DMS153 treated with DMSO at 0.1 percent for 48 hours (cell line): ENCODE measurements at regions not wholly inside any gene's neighbourhood (a gene's known extent, or its start where the extent isn't known, plus 50 kb on each side); places are given as distances from the start of the nearest gene placed in this dataset.

Experiments used
- DNase-seq: peaks from one replicate; lab custom pipeline; 2025; ENCODE audit not compliant: unreplicated experiment; lab: John Stamatoyannopoulos, UW

DNA sequence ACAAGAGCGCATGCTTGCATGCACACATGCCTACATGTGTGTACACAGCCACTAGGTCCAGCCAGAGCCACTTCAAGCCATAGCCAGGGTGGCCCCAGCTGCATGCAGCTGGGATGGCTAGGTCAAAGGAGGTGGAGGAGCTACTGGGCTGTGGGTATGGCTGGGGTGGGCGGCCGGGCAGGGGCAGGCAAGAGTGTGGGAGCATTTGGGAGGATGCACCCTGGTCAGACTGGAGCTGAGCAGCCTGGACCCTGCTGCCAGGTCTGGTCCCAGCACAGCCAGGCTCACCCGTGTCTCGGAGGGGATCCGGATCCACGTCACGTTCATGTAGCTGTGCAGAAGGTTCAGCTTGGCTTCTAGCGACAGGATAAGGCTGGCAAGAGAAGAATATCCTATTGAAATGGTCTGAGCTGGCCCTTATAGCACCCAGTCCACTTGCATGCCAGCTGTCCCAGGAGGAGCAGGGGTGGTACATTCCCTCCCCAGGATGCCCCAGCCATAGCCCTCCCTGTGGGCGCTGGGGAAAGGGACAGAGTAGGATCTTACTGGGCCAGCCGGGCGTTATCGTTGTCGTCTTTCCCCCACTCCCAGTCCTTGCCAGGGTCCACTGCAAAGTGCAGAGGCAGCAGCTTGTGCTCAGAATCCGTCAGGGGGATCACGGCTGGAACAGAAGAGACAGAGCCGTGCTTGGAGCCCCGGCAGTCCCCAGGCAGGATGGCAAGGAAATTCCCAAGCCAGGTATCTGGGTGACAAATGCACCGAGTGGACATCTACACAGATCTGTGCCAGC, 160.5 kb downstream of the KLF13 start:
- DNase-seq = no peak

DNA sequence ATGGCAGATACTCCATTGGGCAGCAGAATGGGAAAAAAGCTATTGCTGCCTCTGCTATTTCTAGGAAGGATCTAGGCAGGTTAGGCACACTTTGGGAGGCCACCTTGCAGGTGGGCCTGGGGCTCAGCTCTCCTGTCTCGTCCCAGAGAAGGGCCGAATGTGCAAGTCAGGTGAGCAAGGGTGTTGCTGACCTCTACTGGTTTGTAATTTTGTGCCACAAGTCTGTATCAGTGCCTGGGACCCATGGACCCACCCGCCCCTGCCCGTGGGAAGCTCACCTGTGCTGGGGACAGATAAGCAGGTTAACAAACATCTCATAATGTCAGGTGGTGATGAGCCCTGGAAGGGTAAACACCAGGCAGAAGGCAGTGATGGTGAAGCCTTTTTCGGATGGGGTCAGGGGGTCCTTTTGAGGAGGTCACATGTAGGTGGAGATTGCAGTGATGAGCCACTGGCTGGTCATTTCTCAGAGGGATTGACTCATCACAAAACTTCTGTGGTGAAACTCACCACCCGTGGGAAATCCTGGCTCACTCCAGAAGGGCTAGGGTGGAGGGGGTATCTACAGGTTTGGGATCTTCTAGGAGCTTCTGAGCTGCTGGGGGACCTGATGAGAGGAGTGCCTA, 161.3 kb downstream of the KLF13 start:
- no peak for DNase-seq

DNA sequence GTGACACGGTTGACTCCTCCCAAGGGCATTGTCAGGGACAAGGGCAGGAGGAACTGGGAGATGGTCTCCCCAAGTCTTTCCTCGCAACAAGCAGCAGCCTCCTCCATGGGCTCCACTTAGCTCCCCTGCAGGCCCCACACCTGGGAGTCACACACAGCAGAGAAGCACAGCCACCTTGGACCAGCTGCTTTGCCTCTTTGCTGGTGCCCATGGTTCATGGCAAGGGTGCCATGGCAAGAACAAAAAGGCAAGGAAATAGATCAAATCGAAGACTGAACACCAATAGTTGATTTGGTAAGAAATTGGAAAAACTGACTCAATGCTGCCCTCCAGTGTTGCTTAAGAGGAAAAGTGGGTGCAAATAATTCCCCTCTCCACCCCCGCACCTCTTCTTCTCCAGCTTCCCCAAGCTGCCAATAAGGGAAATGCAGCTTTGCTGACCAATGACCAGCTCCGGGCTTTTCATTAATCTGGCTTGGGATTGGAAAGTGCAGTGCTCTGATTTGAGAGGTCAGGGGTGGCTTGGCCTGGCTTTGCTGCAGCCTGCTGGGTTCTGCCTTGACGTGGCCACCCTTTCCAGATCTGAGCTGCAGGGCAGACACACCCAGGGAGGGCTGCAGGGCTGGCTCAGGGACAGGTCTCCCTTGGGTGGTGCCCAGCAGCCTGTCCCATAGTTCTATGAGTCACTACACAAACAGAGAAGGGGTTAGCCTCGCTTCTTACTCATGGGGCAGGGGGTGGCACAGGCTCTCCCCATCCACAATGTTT, 162.0 kb downstream of the KLF13 start:
- peak; percentile 3 for DNase-seq

DNA sequence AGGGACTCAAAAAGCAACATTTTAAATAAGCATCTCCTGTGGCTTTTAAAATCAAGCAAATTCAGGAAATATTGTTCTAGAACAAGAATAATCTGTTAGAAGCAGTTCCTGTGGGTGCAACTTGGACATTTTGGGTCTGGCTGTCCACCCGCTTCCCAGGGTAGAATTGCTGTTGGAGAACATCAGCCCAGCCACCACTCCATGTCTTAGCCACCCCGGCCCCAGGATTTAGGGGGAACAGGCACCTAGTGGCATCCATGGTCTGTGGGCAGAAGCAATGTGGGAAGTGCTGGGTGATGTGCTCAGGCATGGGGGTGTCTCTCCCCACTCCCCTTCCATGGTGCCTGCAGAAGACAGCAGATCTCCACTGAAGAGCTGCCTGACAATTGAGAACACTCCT, 162.6 kb downstream of the KLF13 start:
- DNase-seq = no peak

DNA sequence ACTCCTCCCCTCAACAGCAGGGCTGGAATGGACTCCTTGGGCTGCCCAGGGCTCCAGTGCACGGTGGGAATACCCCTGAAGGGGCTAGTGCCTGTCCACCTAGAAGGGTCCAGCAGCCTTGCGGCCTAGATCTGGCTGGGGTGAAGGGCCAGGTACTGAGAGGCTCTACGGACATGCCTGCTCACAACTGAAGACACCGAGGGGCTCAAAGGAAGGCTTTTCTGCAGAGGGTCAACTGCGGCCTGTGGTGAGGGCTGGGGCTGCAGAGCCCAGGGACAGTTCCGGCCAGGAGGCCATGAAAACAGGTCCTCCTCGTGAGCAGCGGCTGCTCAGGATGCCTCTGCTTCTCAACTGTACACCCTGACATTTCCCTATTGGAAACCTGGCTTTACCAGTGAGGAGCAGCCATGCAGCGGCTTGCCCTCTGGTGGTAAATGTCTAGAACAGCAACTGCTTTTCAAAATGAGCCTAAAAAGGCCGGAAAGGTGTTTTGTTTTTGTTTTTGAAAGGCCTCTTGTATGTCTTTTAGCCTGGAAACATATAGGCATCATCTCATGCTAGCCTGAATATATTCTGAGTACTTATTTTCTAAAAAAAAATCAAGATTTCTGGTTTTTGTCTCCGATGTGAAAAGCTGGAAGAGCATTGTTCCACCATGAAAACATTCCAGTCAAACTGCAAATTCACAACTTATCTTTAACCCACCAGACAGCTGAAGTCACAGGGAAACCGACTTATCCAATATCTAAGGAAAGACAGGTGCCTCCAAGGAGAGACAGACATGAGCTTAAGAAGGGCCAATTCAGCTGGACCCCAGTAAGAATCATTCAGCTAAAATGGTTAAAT, 163.4 kb downstream of the KLF13 start:
- DNase-seq = no peak

DNA sequence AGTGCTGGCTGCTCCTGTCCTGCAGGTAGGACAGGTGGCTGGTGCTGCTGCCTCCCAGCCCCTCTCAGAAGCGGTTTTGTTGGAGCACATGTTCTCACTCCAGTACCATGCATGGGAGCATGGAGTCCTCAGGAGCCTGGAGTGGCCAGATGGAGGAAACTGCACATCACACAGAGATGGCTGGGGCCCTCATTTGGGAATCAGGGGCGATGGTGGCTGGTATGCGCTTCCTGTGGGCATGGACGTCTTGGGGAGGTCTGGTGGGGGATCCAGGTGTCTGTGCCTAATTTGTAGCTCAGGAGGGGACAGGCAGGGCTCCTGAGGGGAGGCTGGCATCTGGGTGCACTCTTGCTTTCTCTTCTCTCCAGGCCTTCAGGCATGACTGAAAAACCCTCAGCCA, 168.2 kb downstream of the KLF13 start:
- no peak for DNase-seq

DNA sequence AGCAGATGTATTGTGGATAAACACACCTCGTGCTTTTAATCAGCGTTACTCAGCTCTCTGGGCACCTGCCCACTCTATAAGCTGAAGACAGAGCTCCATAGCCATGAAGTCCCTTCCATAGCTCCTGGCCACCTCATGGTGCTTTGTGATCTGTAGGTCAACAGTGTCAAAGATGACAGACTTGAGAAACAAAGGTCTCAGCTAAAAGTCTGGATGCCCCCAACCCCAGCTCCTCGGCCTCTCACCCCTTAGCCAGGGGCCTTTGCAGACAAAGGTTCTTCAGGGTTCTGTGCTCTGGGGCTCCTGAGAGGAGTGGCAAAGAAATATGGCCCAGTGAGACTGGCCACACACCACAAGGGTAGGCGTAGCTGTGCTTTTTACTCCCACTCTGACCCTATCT, 168.6 kb downstream of the KLF13 start:
- no peak for DNase-seq

DNA sequence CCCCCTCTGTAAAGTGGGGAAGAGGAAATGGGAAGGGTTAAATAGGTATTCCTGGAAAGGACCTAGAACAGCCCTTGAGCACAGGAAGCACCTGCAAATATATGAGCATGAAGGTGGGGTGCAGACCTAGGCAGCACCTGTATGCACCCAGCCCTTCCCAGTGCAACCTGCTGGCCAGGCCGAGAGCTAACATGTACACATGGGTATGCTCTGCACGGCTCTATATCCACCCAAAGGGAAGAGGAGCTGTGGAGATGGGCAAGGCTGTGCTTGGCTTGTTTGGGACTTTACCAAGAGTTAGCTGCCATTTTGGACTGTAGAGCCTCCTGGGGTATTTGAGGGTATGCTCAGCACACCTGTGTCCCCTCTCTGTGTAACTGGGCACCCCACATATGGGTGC, 171.2 kb downstream of the KLF13 start:
- no peak for DNase-seq

DNA sequence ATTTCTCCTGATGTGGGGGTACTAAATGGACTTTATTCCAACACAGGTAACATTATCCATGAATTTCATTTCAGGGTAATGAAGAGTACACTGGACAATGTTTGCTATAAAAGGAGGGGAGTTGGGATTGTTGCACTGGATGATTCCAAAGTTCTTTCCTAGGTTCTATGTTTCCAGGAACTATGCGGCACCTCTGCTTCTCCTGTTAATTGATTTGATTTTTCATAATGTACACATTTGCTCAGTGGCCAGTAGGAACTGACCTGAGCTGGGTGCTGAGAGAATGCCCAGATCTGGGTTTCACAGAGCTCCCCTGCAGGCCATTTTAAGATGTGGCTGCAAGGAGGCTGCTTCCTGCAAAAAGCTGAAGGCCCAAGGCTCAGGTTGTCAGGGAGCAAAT, 171.7 kb downstream of the KLF13 start:
- DNase-seq = no peak

DNA sequence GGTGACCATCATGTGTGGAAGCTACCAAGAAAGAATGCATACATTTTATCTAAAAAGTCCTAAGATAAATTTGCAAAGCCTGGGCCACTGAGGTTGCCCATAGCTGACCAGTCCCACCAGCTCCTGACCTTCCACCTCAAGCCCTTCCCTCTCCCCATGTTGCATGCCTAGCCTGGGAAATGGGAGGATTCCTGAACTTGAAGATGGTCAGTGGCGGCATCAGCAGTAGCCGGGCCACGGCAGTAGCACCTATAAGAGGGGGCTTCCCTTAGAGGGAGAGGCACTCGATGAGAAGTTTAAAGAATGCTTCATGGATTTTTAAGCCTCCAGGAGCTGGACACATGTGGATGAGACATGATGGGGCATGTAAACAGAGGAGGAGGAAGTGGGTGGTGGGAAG, 172.1 kb downstream of the KLF13 start:
- no peak for DNase-seq

DNA sequence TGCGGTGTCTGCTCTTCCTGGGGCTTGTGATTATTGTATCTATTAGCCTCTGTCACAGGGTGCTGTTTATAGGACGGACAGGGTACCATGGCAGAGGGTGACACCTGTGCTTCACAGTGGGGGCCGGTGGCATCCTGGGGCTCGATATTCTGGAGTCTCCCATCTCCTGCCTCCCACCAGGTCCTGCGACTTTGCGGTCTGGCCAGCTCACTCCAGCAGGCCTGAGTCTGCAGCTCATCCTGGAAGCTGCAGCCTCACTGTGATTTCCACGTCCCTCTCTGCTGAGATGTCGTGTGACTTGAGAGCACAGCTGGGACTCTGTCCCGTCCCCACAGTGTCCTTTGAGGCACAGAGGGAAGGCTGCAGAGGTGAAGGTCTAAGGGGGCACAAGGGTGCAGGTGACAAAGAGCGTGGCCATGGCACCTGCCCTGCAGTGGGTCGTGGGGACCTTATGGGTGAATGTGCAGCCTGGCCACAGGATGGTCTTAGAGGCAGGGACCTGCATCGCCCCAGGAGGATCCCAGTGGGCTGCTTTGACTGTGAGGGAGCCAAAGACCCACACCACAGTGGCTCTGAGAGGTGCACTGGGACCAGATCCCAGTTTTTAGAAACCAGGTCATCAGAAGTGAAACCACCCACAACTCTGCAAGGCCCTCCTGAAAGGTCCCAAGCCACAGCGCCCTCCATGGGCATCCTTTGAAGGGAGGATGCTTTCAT, 172.8 kb downstream of the KLF13 start:
- no peak for DNase-seq

DNA sequence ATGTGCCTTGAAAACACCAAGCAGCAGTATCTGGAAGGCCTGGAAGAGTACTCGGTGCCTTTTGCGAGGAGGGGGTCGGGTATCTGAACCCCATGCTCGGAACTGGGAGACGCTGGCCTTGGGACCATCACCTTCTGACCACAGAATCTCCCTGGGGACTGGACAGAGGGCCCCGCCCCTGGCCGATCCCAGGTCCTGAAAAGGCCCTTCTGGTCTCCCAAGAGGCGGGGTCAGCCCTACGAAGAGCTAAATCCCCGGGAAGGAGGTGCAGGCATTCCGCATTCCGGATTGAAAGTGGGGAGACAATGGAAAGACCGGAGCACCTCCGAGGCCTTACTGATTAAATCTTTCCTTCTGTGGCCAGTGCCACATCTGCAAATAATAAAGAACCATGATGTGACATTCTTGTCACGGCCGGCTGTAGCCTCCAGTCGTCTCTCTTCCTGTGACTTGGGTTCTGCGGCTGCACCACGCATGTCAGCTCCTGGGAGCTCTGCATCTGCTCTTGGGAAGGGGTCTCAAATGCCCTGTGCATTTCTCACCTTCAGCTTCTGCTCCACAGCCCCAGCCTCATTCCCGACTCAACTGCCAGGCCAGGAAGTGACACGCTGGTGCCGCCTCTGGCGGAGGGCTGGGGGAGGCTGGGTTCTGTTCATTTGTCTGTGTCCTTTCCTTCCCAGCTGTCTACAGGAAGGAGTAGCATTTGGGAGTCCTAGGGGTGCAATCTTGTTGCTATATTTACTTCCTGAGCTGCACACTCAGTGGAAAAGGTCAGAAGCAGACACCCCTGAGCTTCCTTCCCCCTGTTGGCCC, 173.5 kb downstream of the KLF13 start:
- DNase-seq = no peak

DNA sequence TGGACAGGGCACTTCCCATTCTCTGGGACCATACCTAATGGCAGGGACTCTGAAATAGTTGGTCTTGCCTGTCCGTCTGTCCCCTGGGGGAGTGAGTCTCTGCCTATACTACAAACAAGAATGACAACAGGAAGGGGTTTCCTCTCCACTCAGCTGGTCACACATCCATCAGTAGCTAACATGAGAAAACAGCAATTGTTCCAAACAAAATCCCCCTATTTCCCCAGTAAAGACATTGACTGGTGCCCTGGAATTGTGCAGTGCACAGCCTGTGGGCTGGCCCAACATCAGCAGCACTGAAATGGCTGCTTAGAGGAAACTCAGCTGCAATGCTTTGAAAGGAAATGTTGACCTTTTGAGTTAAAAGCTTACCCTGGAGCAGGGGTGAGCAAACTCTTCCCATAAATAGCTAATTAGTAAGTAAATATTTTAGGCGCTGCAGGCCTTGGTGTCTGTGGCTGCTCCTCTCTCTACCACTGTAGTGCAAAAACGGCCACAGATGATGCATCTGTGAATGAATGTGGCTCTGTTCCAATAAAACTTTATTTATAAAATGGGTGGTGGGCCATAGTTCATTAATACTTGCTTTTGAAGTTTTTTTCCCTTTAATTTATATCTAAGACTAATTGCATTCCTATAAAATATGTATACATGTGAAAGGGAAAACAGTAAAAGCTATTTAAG, 174.3 kb downstream of the KLF13 start:
- no peak for DNase-seq

DNA sequence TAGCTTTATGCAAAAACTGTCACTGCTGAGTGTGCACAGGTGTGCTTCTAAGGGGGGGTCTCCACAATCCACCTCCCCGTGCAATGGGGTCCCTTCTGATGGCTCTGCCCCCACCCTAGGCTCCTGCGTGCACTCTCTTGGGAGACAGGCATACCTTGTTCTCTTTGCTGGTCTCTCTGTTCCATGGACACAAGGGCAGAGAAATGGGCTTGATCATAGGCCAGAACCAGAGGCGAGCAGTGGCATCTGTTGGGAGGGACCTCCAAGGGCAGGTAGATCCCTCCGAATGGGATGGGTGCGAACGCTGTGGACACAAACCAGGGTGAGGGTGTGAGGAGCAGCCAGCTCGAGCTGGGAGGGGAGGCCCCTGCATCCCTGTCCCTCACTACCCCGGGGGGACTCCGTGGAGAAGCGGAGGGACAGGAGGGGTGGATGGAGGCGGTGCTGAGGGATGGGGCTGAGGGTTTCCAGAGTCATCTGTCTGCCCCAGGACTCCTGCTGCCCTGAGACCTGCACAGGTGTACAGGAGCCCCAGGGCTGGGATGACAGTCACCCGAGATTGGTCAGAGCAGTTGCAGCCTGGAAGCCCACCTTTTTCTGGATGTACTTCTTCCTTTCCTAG, 175.0 kb downstream of the KLF13 start:
- DNase-seq = no peak

DNA sequence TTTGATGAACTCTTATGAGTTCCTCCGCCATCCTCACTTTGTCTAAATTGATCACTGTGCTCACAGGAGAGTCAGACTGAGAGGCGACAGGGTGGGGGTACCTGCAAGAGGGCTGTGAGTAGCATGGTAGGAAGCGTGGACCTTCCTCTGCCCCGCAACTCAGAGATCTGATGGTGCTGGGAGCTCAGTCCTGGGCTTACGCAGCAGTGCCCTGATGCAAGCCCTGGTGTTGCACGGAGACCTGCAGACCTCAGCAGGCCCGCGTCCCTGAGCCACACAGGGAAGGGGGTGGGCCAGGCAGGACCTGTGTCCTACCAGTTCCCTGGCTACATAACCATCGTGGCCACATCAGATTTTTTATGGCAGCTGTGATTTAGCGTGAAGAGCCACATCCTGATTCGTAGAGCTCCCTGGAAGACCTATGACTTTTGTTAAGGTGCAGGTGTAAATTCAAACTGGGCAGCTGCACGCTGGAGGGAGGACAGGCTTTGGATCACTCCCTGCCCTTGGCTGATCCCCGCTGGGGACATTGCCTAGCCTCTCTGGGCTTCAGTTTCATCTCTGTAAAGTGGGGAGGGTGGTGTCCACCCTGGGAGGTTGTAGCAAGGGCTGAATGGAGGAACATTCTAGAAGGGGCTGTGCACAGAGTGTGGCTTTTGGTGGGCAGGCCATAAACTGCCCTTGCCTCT, 176.1 kb downstream of the KLF13 start:
- no peak for DNase-seq

DNA sequence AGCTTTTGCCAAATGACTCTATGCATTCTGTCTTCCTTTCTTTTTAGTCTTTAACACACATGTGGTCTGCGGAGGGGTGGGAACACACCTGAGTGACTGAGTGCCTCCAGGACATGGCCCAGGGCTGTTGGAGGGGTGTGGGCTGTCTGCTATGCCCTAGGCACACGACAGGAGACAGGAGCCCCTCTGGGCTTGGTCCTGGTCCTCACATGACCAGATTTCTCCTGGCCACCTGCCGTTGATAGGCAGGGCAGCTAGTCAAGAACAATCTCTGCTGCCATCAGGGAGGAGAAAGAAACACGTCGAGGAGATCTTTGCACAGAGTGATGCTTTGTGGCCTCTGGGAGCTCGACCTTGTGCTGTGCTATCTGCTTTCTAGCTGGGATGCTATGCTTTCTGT, 176.6 kb downstream of the KLF13 start:
- no peak for DNase-seq

DNA sequence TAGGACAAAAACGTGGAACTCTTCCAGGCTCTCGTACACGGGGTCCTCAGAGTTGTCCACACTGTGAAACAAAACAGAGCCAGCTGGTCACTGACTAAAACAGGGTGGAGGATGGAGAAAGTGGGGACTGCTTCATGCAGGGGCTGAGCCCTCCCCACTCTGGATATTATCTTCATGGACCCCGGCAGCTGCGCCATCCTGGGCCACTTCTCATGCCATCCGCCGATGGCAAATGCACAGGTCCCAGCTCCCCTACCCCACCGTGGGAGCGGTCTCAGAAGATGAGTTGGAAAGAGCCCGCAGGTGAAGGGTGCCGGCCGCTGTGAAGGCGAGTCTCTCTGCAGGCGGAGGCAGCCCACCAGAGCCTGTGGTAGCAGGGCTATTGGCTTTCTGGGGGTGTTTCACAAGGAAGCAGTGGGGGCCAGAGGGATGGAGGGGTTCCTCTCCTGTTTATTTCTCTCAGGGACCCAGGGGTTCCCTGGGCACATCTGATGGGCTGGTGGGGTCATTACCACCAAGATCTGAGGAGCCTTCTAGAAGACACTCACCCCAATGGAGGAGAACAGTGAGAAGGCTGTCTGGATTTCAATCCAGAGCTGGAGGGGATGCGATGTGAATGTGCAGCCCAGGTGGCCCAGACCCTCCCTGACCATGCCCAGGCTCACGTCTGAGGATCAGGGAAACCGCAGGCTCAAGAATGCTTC, 177.3 kb downstream of the KLF13 start:
- no peak for DNase-seq

DNA sequence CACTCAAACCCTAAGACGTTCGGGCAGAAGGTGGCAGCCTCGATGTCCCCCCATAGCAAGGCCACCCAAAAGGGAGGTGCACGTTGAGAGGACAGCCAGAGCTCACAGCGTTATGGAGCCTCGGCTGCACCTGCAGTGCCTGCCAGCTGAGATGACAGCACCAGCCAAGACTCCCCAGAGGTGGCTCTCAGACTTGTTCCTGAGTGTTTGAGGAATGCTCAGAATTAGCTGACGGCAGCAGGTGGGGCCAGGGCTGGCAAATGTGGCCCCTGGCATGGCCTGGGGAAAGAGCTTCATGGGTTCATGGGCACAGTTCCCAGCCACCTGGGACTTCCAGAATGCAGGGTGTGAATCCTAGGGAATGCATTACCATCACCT, 177.8 kb downstream of the KLF13 start:
- no peak for DNase-seq
